MM.1S (cell line): ENCODE measurements at regions not wholly inside any gene's neighbourhood (a gene's known extent, or its start where the extent isn't known, plus 50 kb on each side); places are given as distances from the start of the nearest gene placed in this dataset.

ENCODE experiments used
- DNase-seq: peaks from one replicate; pipeline ENCODE4 v3.0.0-alpha.2; 2015
- H2AFZ ChIP-seq: fragments of 300-600 bp; sonication (generic); 2 replicates; pipeline ENCODE4 v1.6.0; 2016; ENCODE audit warnings: antibody characterized with exemption, low read length
- H3F3A ChIP-seq: fragments of 300-600 bp; sonication (generic); 2 replicates; pipeline ENCODE4 v1.6.1; 2016; ENCODE audit warnings: mild to moderate bottlenecking, antibody characterized with exemption, low read length, moderate library complexity, mixed read lengths; ENCODE audit not compliant: insufficient read depth
- H3K27ac ChIP-seq: fragments of 300-600 bp; sonication (generic); 2 replicates; pipeline ENCODE4 v1.5.1; 2016; ENCODE audit warnings: mild to moderate bottlenecking, low read length
- H3K27me3 ChIP-seq: fragments of 300-600 bp; sonication (generic); replicated peaks from 2 replicates; pipeline ENCODE4 v1.6.0; 2016; ENCODE audit warnings: low read length; ENCODE audit not compliant: insufficient read depth
- H3K36me3 ChIP-seq: fragments of 300-600 bp; sonication (generic); replicated peaks from 2 replicates; pipeline ENCODE4 v1.6.1; 2016; ENCODE audit warnings: mild to moderate bottlenecking, low read length, mixed read lengths; ENCODE audit not compliant: insufficient read depth
- H3K4me1 ChIP-seq: fragments of 300-600 bp; sonication (generic); 2 replicates; pipeline ENCODE4 v1.6.1; 2016; ENCODE audit warnings: low read length, mixed read lengths
- H3K4me2 ChIP-seq: fragments of 300-600 bp; sonication (generic); 2 replicates; pipeline ENCODE4 v1.6.0; 2016; ENCODE audit warnings: low read depth, low read length
- H3K4me3 ChIP-seq: fragments of 300-600 bp; sonication (generic); 2 replicates; pipeline ENCODE4 v1.5.1; 2016; ENCODE audit warnings: low read length, mixed read lengths
- H3K79me2 ChIP-seq: fragments of 300-600 bp; sonication (generic); 2 replicates; pipeline ENCODE4 v1.6.1; 2016; ENCODE audit warnings: mixed run types, low read length, mixed read lengths
- H3K9ac ChIP-seq: fragments of 300-600 bp; sonication (generic); 2 replicates; pipeline ENCODE4 v1.6.1; 2016; ENCODE audit warnings: low read length, mixed read lengths
- H3K9me2 ChIP-seq: fragments of 300-600 bp; sonication (generic); replicated peaks from 2 replicates; pipeline ENCODE4 v1.6.1; 2016; ENCODE audit warnings: mild to moderate bottlenecking, low read length, mixed read lengths; ENCODE audit not compliant: insufficient read depth
- H3K9me3 ChIP-seq: fragments of 300-600 bp; sonication (generic); replicated peaks from 2 replicates; pipeline ENCODE4 v1.6.1; 2016; ENCODE audit warnings: mild to moderate bottlenecking, low read length, mixed read lengths; ENCODE audit not compliant: insufficient read depth
- H4K20me1 ChIP-seq: fragments of 300-600 bp; sonication (generic); 2 replicates; pipeline ENCODE4 v1.6.1; 2016; ENCODE audit warnings: mild to moderate bottlenecking, low read length, moderate library complexity, mixed read lengths; ENCODE audit not compliant: insufficient read depth
- EZH2 ChIP-seq: fragments of 300-600 bp; sonication (generic); optimal IDR thresholded peaks from 2 replicates; pipeline ENCODE3; 2017; ENCODE audit warnings: low read depth, mild to moderate bottlenecking, antibody characterized with exemption, low read length, mixed read lengths
- EZH2phosphoT487 ChIP-seq: fragments of 300-600 bp; sonication (generic); IDR thresholded peaks from 2 replicates; pipeline ENCODE4 v1.6.1; 2018; ENCODE audit warnings: antibody characterized with exemption, low read length
- TF ChIP-seq, protein P1 (sequence below): fragments of 300-600 bp; sonication (generic); IDR thresholded peaks from 2 replicates; pipeline ENCODE4 v1.5.1; 2016; ENCODE audit warnings: antibody characterized with exemption, low read length, mixed read lengths

DNA sequence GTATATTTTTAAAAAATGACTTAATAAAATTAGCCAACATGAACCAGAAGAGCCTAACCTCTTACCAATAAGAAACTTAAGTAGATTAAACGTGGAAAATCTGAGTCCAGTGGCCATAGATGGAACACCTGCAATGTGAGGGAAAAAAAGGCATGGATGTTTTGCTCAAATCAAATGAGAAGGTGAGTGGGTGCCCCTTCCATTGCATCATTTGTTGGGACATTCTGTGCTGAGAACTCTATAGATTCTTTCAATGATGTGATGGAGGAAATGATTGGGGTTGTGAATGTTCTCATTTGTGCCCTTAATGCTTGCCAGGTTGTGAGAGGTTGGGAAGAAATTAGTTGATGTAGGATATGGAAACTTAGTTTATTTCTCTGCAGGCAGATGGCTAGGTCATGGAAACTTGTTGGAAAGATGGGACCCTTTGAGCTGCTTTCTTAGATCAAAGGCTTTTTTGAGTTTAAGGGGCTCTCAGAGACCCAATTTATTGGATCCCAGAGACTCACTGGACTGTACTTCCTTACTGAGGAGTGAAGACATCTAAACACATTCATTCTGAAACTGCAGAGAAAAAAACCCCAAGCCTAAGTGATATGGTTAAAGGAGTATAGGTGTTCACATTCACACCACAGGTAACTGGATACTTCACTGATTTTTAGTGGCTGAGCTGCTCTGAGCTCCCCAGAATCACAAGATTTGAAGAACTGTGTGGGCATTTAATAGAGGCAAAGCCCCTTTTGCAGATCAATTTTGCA, 95.9 kb downstream of the DACT1 start:
- Histone ChIP-seq H3K27me3 (no peaks in the 10 kb centered on the region), H3K79me2 (no peaks in the 10 kb centered on the region), H3K4me1 (no peaks in the 10 kb centered on the region), H4K20me1 (no peaks in the 10 kb centered on the region), H3K9me2 (no peaks in the 10 kb centered on the region), H3K36me3 (no peaks in the 10 kb centered on the region), H3K9ac (no peak overlapping the region), H2AFZ (no peak overlapping the region), H3K9me3 (no peaks in the 10 kb centered on the region), H3F3A (no peaks in the 10 kb centered on the region), H3K27ac (no peak overlapping the region), H3K4me2 (no peak overlapping the region), H3K4me3 (no peak overlapping the region)
- TF ChIP-seq, protein P1, sequence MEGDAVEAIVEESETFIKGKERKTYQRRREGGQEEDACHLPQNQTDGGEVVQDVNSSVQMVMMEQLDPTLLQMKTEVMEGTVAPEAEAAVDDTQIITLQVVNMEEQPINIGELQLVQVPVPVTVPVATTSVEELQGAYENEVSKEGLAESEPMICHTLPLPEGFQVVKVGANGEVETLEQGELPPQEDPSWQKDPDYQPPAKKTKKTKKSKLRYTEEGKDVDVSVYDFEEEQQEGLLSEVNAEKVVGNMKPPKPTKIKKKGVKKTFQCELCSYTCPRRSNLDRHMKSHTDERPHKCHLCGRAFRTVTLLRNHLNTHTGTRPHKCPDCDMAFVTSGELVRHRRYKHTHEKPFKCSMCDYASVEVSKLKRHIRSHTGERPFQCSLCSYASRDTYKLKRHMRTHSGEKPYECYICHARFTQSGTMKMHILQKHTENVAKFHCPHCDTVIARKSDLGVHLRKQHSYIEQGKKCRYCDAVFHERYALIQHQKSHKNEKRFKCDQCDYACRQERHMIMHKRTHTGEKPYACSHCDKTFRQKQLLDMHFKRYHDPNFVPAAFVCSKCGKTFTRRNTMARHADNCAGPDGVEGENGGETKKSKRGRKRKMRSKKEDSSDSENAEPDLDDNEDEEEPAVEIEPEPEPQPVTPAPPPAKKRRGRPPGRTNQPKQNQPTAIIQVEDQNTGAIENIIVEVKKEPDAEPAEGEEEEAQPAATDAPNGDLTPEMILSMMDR, result no peak
- TF ChIP-seq EZH2 (no peak), EZH2phosphoT487 (no peak)
- DNase-seq, result no peak

DNA sequence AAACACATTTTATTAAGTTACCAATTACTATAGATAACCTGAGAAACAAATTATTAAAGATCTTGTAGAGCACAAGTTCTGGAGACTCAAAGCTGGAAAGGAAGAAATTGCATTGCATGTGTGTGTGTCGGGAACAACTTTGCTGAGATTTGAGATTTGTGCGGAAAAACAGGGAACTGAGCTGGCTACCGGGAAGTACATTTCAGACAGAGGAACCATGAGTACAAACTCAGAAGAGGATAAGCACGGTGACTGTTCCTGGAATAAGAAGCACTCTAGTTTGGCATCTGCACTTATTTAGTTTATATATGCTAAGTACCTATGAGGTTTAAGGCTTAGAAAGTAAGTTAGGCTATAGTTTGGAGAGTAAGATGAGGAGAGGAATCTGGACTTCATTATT, 97.8 kb downstream of the DACT1 start:
- Histone ChIP-seq H3K9me3 (no peaks in the 10 kb centered on the region), H3K27me3 (no peaks in the 10 kb centered on the region), H3K4me3 (no peak overlapping the region), H2AFZ (no peak overlapping the region), H3K79me2 (no peaks in the 10 kb centered on the region), H3K4me2 (no peak overlapping the region), H3K36me3 (no peaks in the 10 kb centered on the region), H4K20me1 (no peaks in the 10 kb centered on the region), H3K27ac (no peak overlapping the region), H3F3A (no peaks in the 10 kb centered on the region), H3K9ac (no peak overlapping the region), H3K9me2 (no peaks in the 10 kb centered on the region), H3K4me1 (no peaks in the 10 kb centered on the region)
- DNase-seq, result no peak
- TF ChIP-seq, protein P1, result no peak
- TF ChIP-seq EZH2phosphoT487 (no peak), EZH2 (no peak)

DNA sequence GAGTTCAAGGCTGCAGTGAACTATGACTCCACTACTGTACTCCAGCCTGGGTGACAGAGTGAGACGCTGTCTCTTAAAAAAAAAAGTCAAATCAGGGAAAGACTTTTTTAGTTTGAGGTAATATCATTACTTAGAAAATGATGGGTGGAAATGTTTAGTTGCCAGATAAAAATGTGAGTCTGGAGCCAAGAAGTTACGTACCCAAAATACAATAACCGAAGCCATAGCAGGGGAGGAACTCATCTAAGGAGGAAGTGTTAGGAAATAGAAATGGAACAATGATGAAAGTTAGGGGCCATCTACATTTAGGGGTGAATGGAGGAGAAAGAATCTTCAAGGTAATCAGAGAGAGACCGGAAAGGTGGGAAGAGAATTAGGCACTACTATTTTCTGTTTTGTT, 98.8 kb downstream of the DACT1 start:
- H3K9me2 ChIP-seq, result no peaks in the 10 kb centered on the region
- H3K4me2 ChIP-seq, result no peak overlapping the region
- H3F3A ChIP-seq, result no peaks in the 10 kb centered on the region
- H3K9me3 ChIP-seq, result no peaks in the 10 kb centered on the region
- no peak overlapping the region for H3K27ac ChIP-seq
- H3K27me3 ChIP-seq, result no peaks in the 10 kb centered on the region
- no peak overlapping the region for H3K4me3 ChIP-seq
- no peak for TF ChIP-seq EZH2phosphoT487
- TF ChIP-seq EZH2, result no peak
- TF ChIP-seq, protein P1, result no peak
- H3K36me3 ChIP-seq, result no peaks in the 10 kb centered on the region
- no peaks in the 10 kb centered on the region for H3K79me2 ChIP-seq
- H2AFZ ChIP-seq, result no peak overlapping the region
- DNase-seq, result no peak
- no peaks in the 10 kb centered on the region for H3K4me1 ChIP-seq
- no peak overlapping the region for H3K9ac ChIP-seq
- H4K20me1 ChIP-seq, result no peaks in the 10 kb centered on the region
